GM12878 (cell line): ENCODE measurements at regions not wholly inside any gene's neighbourhood (a gene's known extent, or its start where the extent isn't known, plus 50 kb on each side); places are given as distances from the start of the nearest gene placed in this dataset.

Source experiments
- ATAC-seq: fragments of 200-7000 bp; cut with Tn5 transposase; 3 replicates; pipeline ENCODE4 v1.9.1; 2020; ENCODE audit warnings: mild to moderate bottlenecking, moderate library complexity
- BruUV-seq: library from RNA; stranded (reverse); fragments of 400-500 nt; replicated peaks from 2 replicates; lab custom pipeline; 2021; lab: Mats Ljungman, UMichigan
- CTCF ChIA-PET: fragments of 300-600 bp; sonication (Branson Sonifier 250); formaldehyde crosslinking; extraction: SDS; loops from one replicate; lab custom pipeline; 2021; ENCODE audit warnings: inconsistent platforms; lab: Yijun Ruan, JAX
- POLR2A ChIA-PET: fragments of 350-600 bp; formaldehyde crosslinking; extraction: SDS; loops from one replicate; lab custom pipeline; 2021; ENCODE audit warnings: inconsistent platforms; lab: Charles Lee
- RAD21 ChIA-PET: fragments of 300-600 bp; sonication (Branson Sonifier 250); formaldehyde crosslinking; loops from one replicate; lab custom pipeline; 2023; ENCODE audit warnings: antibody characterized with exemption; ENCODE audit not compliant: unreplicated experiment; lab: Charles Lee
- SMC1A ChIA-PET: fragments of 300-600 bp; sonication (Branson Sonifier 250); formaldehyde crosslinking; loops from one replicate; lab custom pipeline; 2023; ENCODE audit not compliant: unreplicated experiment, uncharacterized antibody; lab: Charles Lee
- DNase-seq: peaks from one replicate; pipeline ENCODE4 v3.0.0-alpha.2; 2011; ENCODE audit warnings: low read depth, low spot score
- FAIRE-seq: peaks from 3 replicates; lab custom pipeline; 2011; peaks lifted over from hg19 to GRCh38; lab: Jason Lieb, UNC
- H2AFZ ChIP-seq: 2 replicates; pipeline ENCODE4 v1.6.0; 2011; ENCODE audit warnings: low read depth, low read length, control low read depth; ENCODE audit not compliant: control insufficient read depth
- H3K27ac ChIP-seq: 2 replicates; pipeline ENCODE4 v1.5.1; 2011; ENCODE audit warnings: control low read depth; ENCODE audit not compliant: control insufficient read depth, insufficient read depth
- H3K27me3 ChIP-seq, 2 experiments: replicated peaks in 1 of 2; 2 replicates each; pipeline versions ENCODE4 v1.6.0 to v1.6.1; 2011; ENCODE audit warnings: low read length in 1 of 2; ENCODE audit not compliant: control insufficient read depth in 2 of 2, insufficient read depth in 2 of 2
- H3K36me3 ChIP-seq, 2 experiments: 2 replicates each; pipeline ENCODE4 v1.5.1; 2011; ENCODE audit warnings: low read length in 1 of 2; ENCODE audit not compliant: control insufficient read depth in 2 of 2, insufficient read depth in 2 of 2
- H3K4me1 ChIP-seq: 2 replicates; pipeline ENCODE4 v1.6.1; 2011; ENCODE audit warnings: mild to moderate bottlenecking, low read length, moderate library complexity, mixed read lengths; ENCODE audit not compliant: control insufficient read depth, insufficient read depth
- H3K4me2 ChIP-seq: 2 replicates; pipeline ENCODE4 v1.6.0; 2011; ENCODE audit warnings: control low read depth; ENCODE audit not compliant: control insufficient read depth, insufficient read depth
- H3K4me3 ChIP-seq: fragments of 200-600 bp; sonication (generic); 2 replicates; pipeline ENCODE4 v1.5.1; 2016
- H3K79me2 ChIP-seq: 2 replicates; pipeline ENCODE4 v1.6.0; 2011; ENCODE audit warnings: low read length; ENCODE audit not compliant: control insufficient read depth, insufficient read depth
- H3K9ac ChIP-seq: 2 replicates; pipeline ENCODE4 v1.8.0; 2011; ENCODE audit warnings: low read length, control low read depth, mixed read lengths; ENCODE audit not compliant: control insufficient read depth, insufficient read depth
- H3K9me3 ChIP-seq: replicated peaks from 3 replicates; pipeline ENCODE4 v1.5.1; 2011; ENCODE audit warnings: mild to moderate bottlenecking, low read length; ENCODE audit not compliant: control insufficient read depth, insufficient read depth
- H4K20me1 ChIP-seq: 2 replicates; pipeline ENCODE4 v1.6.0; 2011; ENCODE audit not compliant: control insufficient read depth, insufficient read depth
- ASH2L ChIP-seq: fragments of 300-600, 200-600 bp; sonication (generic); IDR thresholded peaks from 2 replicates; pipeline ENCODE4 v1.6.1; 2017; ENCODE audit warnings: low read depth, mild to moderate bottlenecking, borderline replicate concordance
- CBX3 ChIP-seq: fragments of 200-600 bp; sonication (generic); IDR thresholded peaks from 2 replicates; pipeline ENCODE4 v1.6.1; 2016; ENCODE audit warnings: low read depth, borderline replicate concordance
- CREB1 ChIP-seq: IDR thresholded peaks from 2 replicates; pipeline ENCODE4 v1.6.1; 2012; ENCODE audit warnings: low read depth, mild to moderate bottlenecking, inconsistent platforms
- FOS ChIP-seq: IDR thresholded peaks from 3 replicates; pipeline ENCODE4 v1.6.1; 2011; ENCODE audit warnings: borderline replicate concordance; ENCODE audit not compliant: insufficient read length; ENCODE audit errors: extremely low read depth
- GATAD2B ChIP-seq: fragments of 450-650 bp; conservative IDR thresholded peaks from 2 replicates; pipeline ENCODE4 v1.6.1; 2017; ENCODE audit warnings: low read depth, mild to moderate bottlenecking, moderate library complexity
- KDM1A ChIP-seq: fragments of 200-600 bp; sonication (generic); IDR thresholded peaks from 2 replicates; pipeline ENCODE4 v1.6.1; 2016; ENCODE audit warnings: borderline replicate concordance
- KLF5 ChIP-seq: fragments of 450-650 bp; IDR thresholded peaks from 2 replicates; pipeline ENCODE4 v1.6.1; 2014; ENCODE audit warnings: mild to moderate bottlenecking; ENCODE audit not compliant: partially characterized antibody
- NFIC ChIP-seq: IDR thresholded peaks from 2 replicates; pipeline ENCODE4 v1.6.1; 2012; ENCODE audit warnings: low read depth, mild to moderate bottlenecking, inconsistent platforms, low read length, moderate library complexity
- NR2F1 ChIP-seq: fragments of 450-650 bp; conservative IDR thresholded peaks from 2 replicates; pipeline ENCODE4 v1.6.1; 2017; ENCODE audit warnings: mild to moderate bottlenecking
- PKNOX1 ChIP-seq: fragments of 450-650 bp; IDR thresholded peaks from 2 replicates; pipeline ENCODE4 v1.6.1; 2016; ENCODE audit warnings: mild to moderate bottlenecking
- RELA ChIP-seq: fragments of 450-650 bp; IDR thresholded peaks from 2 replicates; pipeline ENCODE4 v1.8.0; 2014; ENCODE audit warnings: borderline replicate concordance; ENCODE audit not compliant: partially characterized antibody
- ZNF592 ChIP-seq: fragments of 450-650 bp; IDR thresholded peaks from 2 replicates; pipeline ENCODE4 v1.6.1; 2017; ENCODE audit warnings: mild to moderate bottlenecking, moderate library complexity
- WGBS: methylation state at CpG from one replicate; pipeline ENCODE4 v1.1.6; 2016; ENCODE audit warnings: low lambda C conversion rate; ENCODE audit not compliant: insufficient replicate concordance, insufficient coverage; ENCODE audit errors: missing lambda C conversion rate; 5-methylcytosine and 5-hydroxymethylcytosine counted together
- in situ Hi-C: fragments of 300-500 bp; cut with MboI; formaldehyde crosslinking; loops from 9 replicates; pipeline ENCODE4 v1.14.3; 2018; ENCODE audit warnings: mixed read lengths
- intact Hi-C: fragments of 100-400 bp; cut with micrococcal nuclease; formaldehyde crosslinking; loops from one replicate; pipeline ENCODE4 v1.14.2; 2022; ENCODE audit not compliant: unreplicated experiment

- Histone ChIP-seq H3K4me2 (no peak overlapping the region), H3K4me1 (peaks cover 25% of the 10 kb centered on the region), H3K79me2 (peaks cover 9% of the 10 kb centered on the region), H3K9me3 (no peaks in the 10 kb centered on the region; the same call in 2 of the 3 replicates), H3K27ac (no peak overlapping the region), H2AFZ (no peak overlapping the region), H3K9ac (no peak overlapping the region)
- no peak for ATAC-seq
- no peak for DNase-seq
- in situ Hi-C loops = no loop called here
- intact Hi-C loops = loop anchor here (10.0 kb wide), 1 partner anchor 325 kb away; no protein-coding TSS in a partner anchor
- FAIRE-seq = no peak
- RAD21 ChIA-PET = interaction anchor here (1.0 to 1.8 kb wide), 5 partner anchors 10 to 22 kb away, joined by 3 to 6 read pairs (median 4); no protein-coding TSS in a partner anchor
- TF ChIP-seq NR2F1 (peak; percentile 61; the same call in 1 of the 2 replicates), FOS (no peak), CBX3 (no peak)
- TF ChIP-seq, all 136 proteins: peak for 1
- 43% methylated on average over 4 of the region's 4 CpGs for WGBS
- H4K20me1 ChIP-seq = no peaks in the 10 kb centered on the region
- no peaks in the 10 kb centered on the region for H3K36me3 ChIP-seq
- ChIA-PET CTCF (no interaction called here), POLR2A (no interaction called here), SMC1A (interaction anchor here (1.9 to 6.6 kb wide), 3 partner anchors 15 to 35 kb away, joined by 9 to 51 read pairs (median 49); no protein-coding TSS in a partner anchor)
- no TSS peak for BruUV-seq
- no peak overlapping the region for H3K4me3 ChIP-seq
- no peaks in the 10 kb centered on the region for H3K27me3 ChIP-seq
Observed at GRCh38 chrX:39850209-39850608, 247.5 kb downstream of the BCOR start.

GRCh38 chrX:39850630-39851152 is 247.1 kb downstream of the BCOR start:
- DNase-seq (no peak), ATAC-seq (no peak), FAIRE-seq (no peak)
- in situ Hi-C loops = no loop called here
- intact Hi-C loops = loop anchor here (10.0 kb wide), 1 partner anchor 324 kb away; no protein-coding TSS in a partner anchor
- Histone ChIP-seq H3K9ac (no peak overlapping the region), H4K20me1 (no peaks in the 10 kb centered on the region), H3K4me1 (peaks cover 25% of the 10 kb centered on the region), H3K4me3 (no peak overlapping the region), H3K27ac (no peak overlapping the region), H3K79me2 (peaks cover 9% of the 10 kb centered on the region), H3K36me3 (no peaks in the 10 kb centered on the region), H2AFZ (no peak overlapping the region), H3K4me2 (no peak overlapping the region; the same call in 1 of the 2 replicates), H3K9me3 (no peaks in the 10 kb centered on the region; the same call in 2 of the 3 replicates), H3K27me3 (no peaks in the 10 kb centered on the region)
- ChIA-PET POLR2A (no interaction called here), CTCF (interaction anchor here (1.2 kb wide), 1 partner anchor 9 kb away, joined by 4 read pairs; no protein-coding TSS in a partner anchor), RAD21 (interaction anchor here (1.0 to 1.8 kb wide), 7 partner anchors 9 to 35 kb away, joined by 3 to 17 read pairs (median 4); no protein-coding TSS in a partner anchor), SMC1A (interaction anchor here (1.2 to 6.6 kb wide), 5 partner anchors 15 to 618 kb away, joined by 3 to 51 read pairs (median 9); no protein-coding TSS in a partner anchor)
- WGBS = 41% methylated on average over 3 of the region's 3 CpGs
- BruUV-seq = no TSS peak
- TF ChIP-seq PKNOX1 = no peak
- TF ChIP-seq CREB1 = no peak
- TF ChIP-seq ASH2L = no peak
- TF ChIP-seq GATAD2B = no peak
- TF ChIP-seq ZNF592 = no peak
- TF ChIP-seq KDM1A = no peak
- TF ChIP-seq RELA = no peak
- TF ChIP-seq KLF5 = no peak
- TF ChIP-seq NFIC = peak; percentile 33; the same call in 1 of the 2 replicates
